Stomach (tissue), 4 donors: ENCODE measurements at regions not wholly inside any gene's neighbourhood (a gene's known extent, or its start where the extent isn't known, plus 50 kb on each side); places are given as distances from the start of the nearest gene placed in this dataset.

ENCODE experiments used
- EP300 ChIP-seq: sonication (generic); formaldehyde crosslinking; IDR thresholded peaks from one replicate; pipeline ENCODE4 v1.6.1; 2017; ENCODE audit warnings: antibody characterized with exemption
- POLR2A ChIP-seq, 4 donors: fragments of 450-650 bp; IDR thresholded peaks; one replicate each; pipeline ENCODE4 v1.6.1; 2016; ENCODE audit warnings: antibody characterized with exemption in 4 of 4, control low read depth in 2 of 4, mild to moderate bottlenecking in 1 of 4, moderate library complexity in 1 of 4
- POLR2AphosphoS5 ChIP-seq, 3 donors: sonication (generic); formaldehyde crosslinking; IDR thresholded peaks; one replicate each; pipeline ENCODE4 v1.6.1; 2016; ENCODE audit warnings: antibody characterized with exemption in 3 of 3
- TF ChIP-seq, protein P1 (sequence below), 7 experiments: fragments of 450-650 bp in 4 of 7; fragments of 200-600 bp in 3 of 7; sonication (generic) in 3 of 7; IDR thresholded peaks; one replicate each; pipeline ENCODE4 v1.5.1; 2016 to 2019; ENCODE audit warnings: antibody characterized with exemption in 7 of 7, control low read depth in 2 of 7, mild to moderate bottlenecking in 1 of 7

DNA sequence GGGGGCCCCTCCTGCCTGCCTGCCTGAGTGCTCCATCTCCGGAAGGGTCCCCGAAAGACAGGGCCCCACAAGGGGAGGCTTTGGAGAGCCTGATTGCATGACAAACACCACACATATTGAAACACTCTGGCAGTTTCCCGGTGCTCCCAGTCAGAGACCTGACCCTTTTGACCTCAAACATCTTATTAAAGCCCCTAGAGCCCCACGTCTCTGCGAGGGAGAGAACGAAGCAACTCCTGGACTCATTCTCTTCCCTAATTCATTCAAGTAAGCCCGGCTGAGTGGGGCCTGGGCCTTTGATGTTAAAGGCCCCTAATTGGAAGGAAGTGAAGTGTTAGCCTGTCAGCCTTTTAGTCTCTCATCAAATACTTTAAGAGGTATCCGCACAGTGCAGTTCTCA lies 335.6 kb downstream of the CYRIA start:
- TF ChIP-seq, protein P1, sequence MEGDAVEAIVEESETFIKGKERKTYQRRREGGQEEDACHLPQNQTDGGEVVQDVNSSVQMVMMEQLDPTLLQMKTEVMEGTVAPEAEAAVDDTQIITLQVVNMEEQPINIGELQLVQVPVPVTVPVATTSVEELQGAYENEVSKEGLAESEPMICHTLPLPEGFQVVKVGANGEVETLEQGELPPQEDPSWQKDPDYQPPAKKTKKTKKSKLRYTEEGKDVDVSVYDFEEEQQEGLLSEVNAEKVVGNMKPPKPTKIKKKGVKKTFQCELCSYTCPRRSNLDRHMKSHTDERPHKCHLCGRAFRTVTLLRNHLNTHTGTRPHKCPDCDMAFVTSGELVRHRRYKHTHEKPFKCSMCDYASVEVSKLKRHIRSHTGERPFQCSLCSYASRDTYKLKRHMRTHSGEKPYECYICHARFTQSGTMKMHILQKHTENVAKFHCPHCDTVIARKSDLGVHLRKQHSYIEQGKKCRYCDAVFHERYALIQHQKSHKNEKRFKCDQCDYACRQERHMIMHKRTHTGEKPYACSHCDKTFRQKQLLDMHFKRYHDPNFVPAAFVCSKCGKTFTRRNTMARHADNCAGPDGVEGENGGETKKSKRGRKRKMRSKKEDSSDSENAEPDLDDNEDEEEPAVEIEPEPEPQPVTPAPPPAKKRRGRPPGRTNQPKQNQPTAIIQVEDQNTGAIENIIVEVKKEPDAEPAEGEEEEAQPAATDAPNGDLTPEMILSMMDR (IDR thresholded peaks at IDR 0.05), result no peak
- TF ChIP-seq POLR2A (IDR thresholded peaks at IDR 0.05), result no peak
- TF ChIP-seq EP300, result no peak
- no peak for TF ChIP-seq POLR2AphosphoS5 (IDR thresholded peaks at IDR 0.05)
